HG02884 (cell line): ENCODE measurements at regions not wholly inside any gene's neighbourhood (a gene's known extent, or its start where the extent isn't known, plus 50 kb on each side); places are given as distances from the start of the nearest gene placed in this dataset.
"Not testable (repeated sequence)": the region's sequence is repeated elsewhere in the genome, so short reads cannot be mapped to it uniquely, and the experiment has no call there.

Source experiments
- ATAC-seq: cut with Tn5 transposase; IDR thresholded peaks from one replicate; pipeline ENCODE4 v1.9.1; 2021; ENCODE audit warnings: mild to moderate bottlenecking, moderate library complexity; ENCODE audit not compliant: unreplicated experiment

- not testable (repeated sequence) for ATAC-seq
Observed at GRCh38 chr15:38797506-38797905, 232.9 kb upstream of the RASGRP1 start.

GRCh38 chr15:38799202-38799601 is 234.6 kb upstream of the RASGRP1 start:
- not testable (repeated sequence) for ATAC-seq

GRCh38 chr15:38809621-38810020 is 245.0 kb upstream of the RASGRP1 start:
- no peak for ATAC-seq

- no peak for ATAC-seq
Observed at GRCh38 chr15:38810686-38811085, 246.1 kb upstream of the RASGRP1 start.

GRCh38 chr15:38814254-38814653 is 249.6 kb upstream of the RASGRP1 start:
- not testable (repeated sequence) for ATAC-seq

- ATAC-seq = no peak
Observed at GRCh38 chr15:38814891-38815290, 250.3 kb upstream of the RASGRP1 start.

- ATAC-seq = peak; percentile 85
Observed at GRCh38 chr15:38817427-38818156, 253.0 kb upstream of the RASGRP1 start.

- ATAC-seq = peak; percentile 9
Observed at GRCh38 chr15:38818157-38818790, 253.7 kb upstream of the RASGRP1 start.

GRCh38 chr15:38819387-38819950 is 254.9 kb upstream of the RASGRP1 start:
- no peak for ATAC-seq

- ATAC-seq = no peak
Observed at GRCh38 chr15:38823263-38823662, 258.6 kb upstream of the RASGRP1 start.

- ATAC-seq = no peak
Observed at GRCh38 chr15:38824719-38825118, 260.1 kb upstream of the RASGRP1 start.

- no peak for ATAC-seq
Observed at GRCh38 chr15:38826880-38827279, 262.3 kb upstream of the RASGRP1 start.

- no peak for ATAC-seq
Observed at GRCh38 chr15:38828031-38828532, 263.5 kb upstream of the RASGRP1 start.

- no peak for ATAC-seq
Observed at GRCh38 chr15:38829086-38829485, 264.5 kb upstream of the RASGRP1 start.

- ATAC-seq = no peak
Observed at GRCh38 chr15:38842226-38842625, 277.6 kb upstream of the RASGRP1 start.

- ATAC-seq = no peak
Observed at GRCh38 chr15:38843051-38843501, 278.5 kb upstream of the RASGRP1 start.

- ATAC-seq = no peak
Observed at GRCh38 chr15:38843736-38844590, 279.3 kb upstream of the RASGRP1 start.

GRCh38 chr15:38844736-38845135 is 280.1 kb upstream of the RASGRP1 start:
- no peak for ATAC-seq

- no peak for ATAC-seq
Observed at GRCh38 chr15:38846346-38846745, 281.7 kb upstream of the RASGRP1 start.

- ATAC-seq = no peak
Observed at GRCh38 chr15:38847666-38848065, 283.1 kb upstream of the RASGRP1 start.

GRCh38 chr15:38849046-38849445 is 284.4 kb upstream of the RASGRP1 start:
- no peak for ATAC-seq
